HepG2 (cell line): ENCODE measurements at regions not wholly inside any gene's neighbourhood (a gene's known extent, or its start where the extent isn't known, plus 50 kb on each side); places are given as distances from the start of the nearest gene placed in this dataset.

Experiments used
- ATAC-seq: fragments of 200-7000 bp; cut with Tn5 transposase; 3 replicates; pipeline ENCODE4 v1.9.1; 2020; ENCODE audit warnings: mild to moderate bottlenecking, moderate library complexity
- BruUV-seq: library from RNA; stranded (reverse); fragments of 400-500 nt; replicated peaks from 2 replicates; lab custom pipeline; 2021; lab: Mats Ljungman, UMichigan
- CTCF ChIA-PET: fragments of 300-600 bp; formaldehyde crosslinking; extraction: SDS; loops from one replicate; lab custom pipeline; 2021; ENCODE audit warnings: low total read pairs, inconsistent platforms, low intra/inter-chr PET ratio; lab: Yijun Ruan, JAX
- POLR2A ChIA-PET: fragments of 350-600 bp; sonication (Branson Sonifier 250); formaldehyde crosslinking; loops from one replicate; lab custom pipeline; 2020; ENCODE audit warnings: antibody characterized with exemption, inconsistent platforms; lab: Yijun Ruan, JAX
- DNase-seq: peaks from one replicate; pipeline ENCODE4 v3.0.0-alpha.2; 2015; ENCODE audit warnings: low spot score
- FAIRE-seq: peaks from 3 replicates; lab custom pipeline; 2011; peaks lifted over from hg19 to GRCh38; lab: Jason Lieb, UNC
- H2AFZ ChIP-seq: one replicate; pipeline ENCODE4 v1.6.1; 2011; ENCODE audit warnings: low read length, inconsistent platforms
- H3K27ac ChIP-seq: fragments of 300-600 bp; 3 replicates; pipeline ENCODE4 v1.8.0; 2011; ENCODE audit warnings: mixed run types, mild to moderate bottlenecking, mixed read lengths, low read length, inconsistent platforms; ENCODE audit not compliant: insufficient read depth; ENCODE audit errors: extremely low read length
- H3K27me3 ChIP-seq, 2 experiments: fragments of 200-600 bp in 1 of 2; 2 replicates in 1 of 2; 3 replicates in 1 of 2; pipeline versions ENCODE4 v1.6.0 to v1.8.0; 2011; ENCODE audit warnings: low read length in 2 of 2, mild to moderate bottlenecking in 2 of 2, moderate library complexity in 2 of 2, inconsistent platforms in 1 of 2; ENCODE audit not compliant: insufficient read depth in 2 of 2, control insufficient read depth in 1 of 2
- H3K36me3 ChIP-seq, 2 experiments: fragments of 200-600 bp in 1 of 2; replicated peaks in 1 of 2; 2 replicates in 1 of 2; 3 replicates in 1 of 2; pipeline versions ENCODE4 v1.5.1 to v1.8.0; 2011; ENCODE audit warnings: low read length in 2 of 2, inconsistent platforms in 1 of 2; ENCODE audit not compliant: insufficient read depth in 2 of 2, control insufficient read depth in 1 of 2
- H3K4me1 ChIP-seq: 2 replicates; pipeline ENCODE4 v1.5.1; 2012; ENCODE audit warnings: low read length, inconsistent platforms; ENCODE audit not compliant: insufficient read depth
- H3K4me2 ChIP-seq: 2 replicates; pipeline ENCODE4 v1.6.0; 2011; ENCODE audit warnings: low read depth, low read length, inconsistent platforms
- H3K4me3 ChIP-seq, 3 experiments: fragments of 200-600 bp in 1 of 3; sonication (generic), shearing (Covaris generic) in 1 of 3; replicated peaks in 1 of 3; 2 replicates each; pipeline ENCODE4 v1.5.1; 2011 to 2016; ENCODE audit warnings: low read length in 3 of 3, inconsistent platforms in 2 of 3, low read depth in 2 of 3, mild to moderate bottlenecking in 2 of 3, control low read depth in 1 of 3, mixed read lengths in 1 of 3; ENCODE audit not compliant: insufficient read depth in 1 of 3
- H3K79me2 ChIP-seq: one replicate; pipeline ENCODE4 v1.6.1; 2011; ENCODE audit warnings: low read length, inconsistent platforms; ENCODE audit not compliant: insufficient read depth
- H3K9ac ChIP-seq: 2 replicates; pipeline ENCODE4 v1.6.0; 2011; ENCODE audit warnings: mild to moderate bottlenecking, low read depth, low read length, inconsistent platforms; ENCODE audit not compliant: insufficient read depth
- H3K9me3 ChIP-seq: 2 replicates; pipeline ENCODE4 v1.5.1; 2012; ENCODE audit warnings: mild to moderate bottlenecking, low read length
- H4K20me1 ChIP-seq: 2 replicates; pipeline ENCODE4 v1.6.0; 2011; ENCODE audit warnings: inconsistent platforms, mild to moderate bottlenecking, low read length, moderate library complexity; ENCODE audit not compliant: insufficient read depth
- EHMT2 ChIP-seq: fragments of 200-600 bp; sonication (generic); IDR thresholded peaks from 2 replicates; pipeline ENCODE4 v1.7.0; 2017; ENCODE audit warnings: antibody characterized with exemption, low read depth, low read length, borderline replicate concordance
- KLF9 ChIP-seq: IDR thresholded peaks from 2 replicates; pipeline ENCODE4 v1.6.1; 2016; ENCODE audit warnings: low read depth
- MYC ChIP-seq: sonication (generic); formaldehyde crosslinking; IDR thresholded peaks from 2 replicates; pipeline ENCODE4 v1.9.0; 2021; ENCODE audit warnings: missing genetic modification reagents, borderline replicate concordance
- RFX1 ChIP-seq: fragments of 450-650 bp; IDR thresholded peaks from 2 replicates; pipeline ENCODE4 v1.6.1; 2017
- ZNF451 ChIP-seq: sonication (generic); formaldehyde crosslinking; IDR thresholded peaks from 2 replicates; pipeline ENCODE4 v1.5.0; 2020; ENCODE audit warnings: mild to moderate bottlenecking, missing genetic modification reagents
- WGBS: methylation state at CpG from one replicate; pipeline ENCODE4 v1.1.6; 2017; ENCODE audit warnings: low lambda C conversion rate; 5-methylcytosine and 5-hydroxymethylcytosine counted together
- in situ Hi-C: cut with HindIII; loops from 2 replicates; pipeline ENCODE4 v1.10.0; 2017; ENCODE audit warnings: low pct_unique_long_range_greater_than_20kb; ENCODE audit not compliant: extremely low pct_ligation_motif_present
- intact Hi-C: fragments of 100-400 bp; cut with micrococcal nuclease; formaldehyde crosslinking; loops from one replicate; pipeline ENCODE4 v1.10.0; 2022; ENCODE audit not compliant: unreplicated experiment
- TF ChIP-seq, protein P1 (sequence below): sonication (generic); formaldehyde crosslinking; IDR thresholded peaks from 2 replicates; pipeline ENCODE4 v1.9.0; 2021; ENCODE audit warnings: mild to moderate bottlenecking, missing genetic modification reagents
- TF ChIP-seq, protein P2 (sequence below): sonication (generic); formaldehyde crosslinking; IDR thresholded peaks from 2 replicates; pipeline ENCODE4 v1.5.0; 2020; ENCODE audit warnings: mild to moderate bottlenecking, missing genetic modification reagents, borderline replicate concordance

DNA sequence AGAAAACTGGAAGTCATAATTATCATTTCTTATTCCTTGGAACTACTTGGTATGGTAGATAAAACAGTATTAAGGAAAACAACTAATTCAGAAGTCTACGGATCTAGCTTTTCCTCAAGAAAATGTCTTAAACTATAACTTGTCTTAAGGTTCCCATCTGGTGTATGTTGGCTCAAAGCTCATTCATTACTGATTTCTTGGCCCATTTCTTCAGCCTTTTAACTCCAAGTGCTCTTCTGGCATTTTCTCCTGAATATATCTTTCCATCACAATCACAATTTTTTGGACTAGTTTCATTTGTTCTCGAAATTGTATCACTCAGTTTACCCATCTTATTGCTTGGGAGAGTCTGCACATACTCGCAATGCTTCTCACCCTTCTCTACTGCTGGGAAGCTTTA is 150.1 kb downstream of the C12orf50 start:
- DNase-seq: no peak
- no peak for FAIRE-seq
- 3% methylated on average over 3 of the region's 3 CpGs for WGBS
- Histone ChIP-seq H3K9ac (no peak overlapping the region), H3K27ac (no peak overlapping the region), H3K4me1 (no peaks in the 10 kb centered on the region), H2AFZ (no peak overlapping the region)
- no peak for ATAC-seq
- in situ Hi-C loops (no loop called here), intact Hi-C loops (no loop called here)
- CTCF ChIA-PET: no interaction called here
- TF ChIP-seq ZNF451: no peak
- TF ChIP-seq, protein P1, sequence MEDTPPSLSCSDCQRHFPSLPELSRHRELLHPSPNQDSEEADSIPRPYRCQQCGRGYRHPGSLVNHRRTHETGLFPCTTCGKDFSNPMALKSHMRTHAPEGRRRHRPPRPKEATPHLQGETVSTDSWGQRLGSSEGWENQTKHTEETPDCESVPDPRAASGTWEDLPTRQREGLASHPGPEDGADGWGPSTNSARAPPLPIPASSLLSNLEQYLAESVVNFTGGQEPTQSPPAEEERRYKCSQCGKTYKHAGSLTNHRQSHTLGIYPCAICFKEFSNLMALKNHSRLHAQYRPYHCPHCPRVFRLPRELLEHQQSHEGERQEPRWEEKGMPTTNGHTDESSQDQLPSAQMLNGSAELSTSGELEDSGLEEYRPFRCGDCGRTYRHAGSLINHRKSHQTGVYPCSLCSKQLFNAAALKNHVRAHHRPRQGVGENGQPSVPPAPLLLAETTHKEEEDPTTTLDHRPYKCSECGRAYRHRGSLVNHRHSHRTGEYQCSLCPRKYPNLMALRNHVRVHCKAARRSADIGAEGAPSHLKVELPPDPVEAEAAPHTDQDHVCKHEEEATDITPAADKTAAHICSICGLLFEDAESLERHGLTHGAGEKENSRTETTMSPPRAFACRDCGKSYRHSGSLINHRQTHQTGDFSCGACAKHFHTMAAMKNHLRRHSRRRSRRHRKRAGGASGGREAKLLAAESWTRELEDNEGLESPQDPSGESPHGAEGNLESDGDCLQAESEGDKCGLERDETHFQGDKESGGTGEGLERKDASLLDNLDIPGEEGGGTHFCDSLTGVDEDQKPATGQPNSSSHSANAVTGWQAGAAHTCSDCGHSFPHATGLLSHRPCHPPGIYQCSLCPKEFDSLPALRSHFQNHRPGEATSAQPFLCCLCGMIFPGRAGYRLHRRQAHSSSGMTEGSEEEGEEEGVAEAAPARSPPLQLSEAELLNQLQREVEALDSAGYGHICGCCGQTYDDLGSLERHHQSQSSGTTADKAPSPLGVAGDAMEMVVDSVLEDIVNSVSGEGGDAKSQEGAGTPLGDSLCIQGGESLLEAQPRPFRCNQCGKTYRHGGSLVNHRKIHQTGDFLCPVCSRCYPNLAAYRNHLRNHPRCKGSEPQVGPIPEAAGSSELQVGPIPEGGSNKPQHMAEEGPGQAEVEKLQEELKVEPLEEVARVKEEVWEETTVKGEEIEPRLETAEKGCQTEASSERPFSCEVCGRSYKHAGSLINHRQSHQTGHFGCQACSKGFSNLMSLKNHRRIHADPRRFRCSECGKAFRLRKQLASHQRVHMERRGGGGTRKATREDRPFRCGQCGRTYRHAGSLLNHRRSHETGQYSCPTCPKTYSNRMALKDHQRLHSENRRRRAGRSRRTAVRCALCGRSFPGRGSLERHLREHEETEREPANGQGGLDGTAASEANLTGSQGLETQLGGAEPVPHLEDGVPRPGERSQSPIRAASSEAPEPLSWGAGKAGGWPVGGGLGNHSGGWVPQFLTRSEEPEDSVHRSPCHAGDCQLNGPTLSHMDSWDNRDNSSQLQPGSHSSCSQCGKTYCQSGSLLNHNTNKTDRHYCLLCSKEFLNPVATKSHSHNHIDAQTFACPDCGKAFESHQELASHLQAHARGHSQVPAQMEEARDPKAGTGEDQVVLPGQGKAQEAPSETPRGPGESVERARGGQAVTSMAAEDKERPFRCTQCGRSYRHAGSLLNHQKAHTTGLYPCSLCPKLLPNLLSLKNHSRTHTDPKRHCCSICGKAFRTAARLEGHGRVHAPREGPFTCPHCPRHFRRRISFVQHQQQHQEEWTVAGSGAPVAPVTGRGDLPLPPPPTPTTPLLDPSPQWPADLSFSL (CRISPR knock-in tag): no peak
- no peak for TF ChIP-seq MYC
- no peak for TF ChIP-seq EHMT2
- TF ChIP-seq RFX1: no peak
- no peak for TF ChIP-seq KLF9
- TF ChIP-seq, protein P2, sequence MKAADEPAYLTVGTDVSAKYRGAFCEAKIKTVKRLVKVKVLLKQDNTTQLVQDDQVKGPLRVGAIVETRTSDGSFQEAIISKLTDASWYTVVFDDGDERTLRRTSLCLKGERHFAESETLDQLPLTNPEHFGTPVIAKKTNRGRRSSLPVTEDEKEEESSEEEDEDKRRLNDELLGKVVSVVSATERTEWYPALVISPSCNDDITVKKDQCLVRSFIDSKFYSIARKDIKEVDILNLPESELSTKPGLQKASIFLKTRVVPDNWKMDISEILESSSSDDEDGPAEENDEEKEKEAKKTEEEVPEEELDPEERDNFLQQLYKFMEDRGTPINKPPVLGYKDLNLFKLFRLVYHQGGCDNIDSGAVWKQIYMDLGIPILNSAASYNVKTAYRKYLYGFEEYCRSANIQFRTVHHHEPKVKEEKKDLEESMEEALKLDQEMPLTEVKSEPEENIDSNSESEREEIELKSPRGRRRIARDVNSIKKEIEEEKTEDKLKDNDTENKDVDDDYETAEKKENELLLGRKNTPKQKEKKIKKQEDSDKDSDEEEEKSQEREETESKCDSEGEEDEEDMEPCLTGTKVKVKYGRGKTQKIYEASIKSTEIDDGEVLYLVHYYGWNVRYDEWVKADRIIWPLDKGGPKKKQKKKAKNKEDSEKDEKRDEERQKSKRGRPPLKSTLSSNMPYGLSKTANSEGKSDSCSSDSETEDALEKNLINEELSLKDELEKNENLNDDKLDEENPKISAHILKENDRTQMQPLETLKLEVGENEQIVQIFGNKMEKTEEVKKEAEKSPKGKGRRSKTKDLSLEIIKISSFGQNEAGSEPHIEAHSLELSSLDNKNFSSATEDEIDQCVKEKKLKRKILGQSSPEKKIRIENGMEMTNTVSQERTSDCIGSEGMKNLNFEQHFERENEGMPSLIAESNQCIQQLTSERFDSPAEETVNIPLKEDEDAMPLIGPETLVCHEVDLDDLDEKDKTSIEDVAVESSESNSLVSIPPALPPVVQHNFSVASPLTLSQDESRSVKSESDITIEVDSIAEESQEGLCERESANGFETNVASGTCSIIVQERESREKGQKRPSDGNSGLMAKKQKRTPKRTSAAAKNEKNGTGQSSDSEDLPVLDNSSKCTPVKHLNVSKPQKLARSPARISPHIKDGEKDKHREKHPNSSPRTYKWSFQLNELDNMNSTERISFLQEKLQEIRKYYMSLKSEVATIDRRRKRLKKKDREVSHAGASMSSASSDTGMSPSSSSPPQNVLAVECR (CRISPR knock-in tag): no peak
- TF ChIP-seq, all 625 proteins: peak for 0
- H3K36me3 ChIP-seq: no peaks in the 10 kb centered on the region
- POLR2A ChIA-PET: no interaction called here
- no peak overlapping the region for H3K4me2 ChIP-seq
- H4K20me1 ChIP-seq: no peaks in the 10 kb centered on the region
- H3K4me3 ChIP-seq: no peak overlapping the region
- BruUV-seq: no TSS peak
- H3K9me3 ChIP-seq: no peaks in the 10 kb centered on the region
- H3K79me2 ChIP-seq: no peaks in the 10 kb centered on the region
- no peaks in the 10 kb centered on the region for H3K27me3 ChIP-seq
